Amniotic stem cell (primary cell): ENCODE measurements at regions not wholly inside any gene's neighbourhood (a gene's known extent, or its start where the extent isn't known, plus 50 kb on each side); places are given as distances from the start of the nearest gene placed in this dataset.

Experiments
- DNase-seq: peaks from one replicate; lab custom pipeline; 2025; lab: John Stamatoyannopoulos, UW

DNA sequence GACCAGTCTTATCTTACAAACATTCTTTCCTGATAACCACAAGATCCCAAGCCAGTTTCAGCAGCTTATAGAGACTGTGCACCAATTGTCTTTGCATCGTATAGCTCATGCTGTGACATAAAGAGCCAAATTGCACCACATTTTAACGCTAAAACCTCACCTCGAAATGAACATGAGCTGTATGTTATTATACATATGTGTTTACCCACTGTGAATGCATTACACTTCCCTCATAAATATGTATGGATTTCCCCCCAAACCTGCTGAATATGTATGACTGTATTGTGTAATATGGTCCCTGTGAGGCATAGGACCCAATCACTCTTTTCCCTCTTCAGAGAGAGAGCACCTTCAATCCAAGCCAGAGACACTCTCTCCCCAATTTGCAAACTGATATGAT, 692.4 kb downstream of the NLGN4X start:
- DNase-seq: no peak

DNA sequence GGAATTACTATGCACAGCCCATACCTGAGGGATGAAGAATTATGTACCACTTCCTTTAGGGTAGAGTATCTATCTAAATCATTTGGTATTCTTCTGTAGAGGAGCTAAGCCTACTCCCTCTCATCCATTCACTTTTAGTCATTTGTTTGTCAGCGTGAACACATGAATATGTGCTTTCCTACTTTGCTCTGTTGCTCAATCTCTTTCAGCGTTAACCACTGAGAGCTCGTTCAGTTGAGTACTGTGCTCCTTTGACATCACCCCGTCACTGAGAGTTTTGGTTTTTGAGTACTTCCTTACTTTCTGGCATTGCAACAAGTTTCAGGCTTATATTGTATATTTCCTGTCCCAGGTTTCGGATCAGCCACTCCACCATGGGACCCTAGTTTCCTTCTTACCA, 700.6 kb downstream of the NLGN4X start:
- DNase-seq: no peak

DNA sequence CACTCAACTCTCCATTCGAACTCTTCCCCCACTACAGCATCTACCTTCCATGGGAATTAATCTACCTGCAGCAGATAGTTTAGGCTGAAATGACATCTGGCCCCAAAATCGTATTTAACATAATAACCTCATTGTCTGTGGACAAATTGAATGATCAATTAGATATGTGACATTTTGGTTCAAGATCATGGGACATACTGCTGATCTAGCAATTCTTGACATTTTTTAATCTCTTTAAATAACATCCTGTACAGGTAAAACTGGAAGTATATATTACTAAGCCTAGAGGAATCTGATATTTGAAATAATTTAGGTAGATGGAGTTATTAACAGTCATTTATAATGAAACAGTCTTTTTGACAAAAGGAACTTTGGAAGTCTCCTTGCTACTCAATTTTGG, 702.5 kb downstream of the NLGN4X start:
- DNase-seq: no peak

DNA sequence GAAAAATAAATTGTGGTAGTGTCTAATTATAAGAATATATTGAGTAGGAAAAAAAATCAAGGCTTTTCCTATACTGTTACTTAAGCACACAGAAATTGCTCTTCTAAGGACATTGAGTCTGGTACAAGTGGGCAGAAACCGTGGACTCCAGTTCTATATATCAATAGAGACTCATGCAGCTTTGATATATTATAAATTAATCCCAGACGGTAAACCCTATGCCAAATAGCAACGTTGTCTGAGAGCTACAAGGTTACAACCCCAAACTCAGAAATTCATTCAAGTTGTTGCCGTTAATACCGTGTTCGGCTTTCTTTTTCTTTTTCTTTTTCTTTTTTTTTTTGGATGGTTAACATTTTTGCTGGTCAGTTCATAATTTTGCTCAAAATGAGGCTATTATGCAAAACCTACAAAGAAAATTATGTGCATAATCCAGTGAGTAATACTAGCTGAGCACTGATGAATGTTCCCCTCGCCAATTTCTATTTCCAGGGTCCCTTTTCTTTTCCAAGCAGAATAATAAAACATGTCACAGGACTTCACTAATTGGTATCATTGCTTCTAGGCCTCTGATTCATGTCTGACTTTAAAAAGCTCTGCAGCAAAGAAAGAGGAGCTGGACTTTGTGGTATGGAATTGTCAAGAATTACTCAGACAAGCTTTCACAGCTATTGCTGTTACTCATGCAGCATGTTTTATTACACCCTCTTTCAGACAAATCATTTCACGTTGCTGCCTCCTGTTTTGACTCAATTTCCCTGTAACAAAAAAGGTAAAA, 737.7 kb downstream of the NLGN4X start:
- no peak for DNase-seq

DNA sequence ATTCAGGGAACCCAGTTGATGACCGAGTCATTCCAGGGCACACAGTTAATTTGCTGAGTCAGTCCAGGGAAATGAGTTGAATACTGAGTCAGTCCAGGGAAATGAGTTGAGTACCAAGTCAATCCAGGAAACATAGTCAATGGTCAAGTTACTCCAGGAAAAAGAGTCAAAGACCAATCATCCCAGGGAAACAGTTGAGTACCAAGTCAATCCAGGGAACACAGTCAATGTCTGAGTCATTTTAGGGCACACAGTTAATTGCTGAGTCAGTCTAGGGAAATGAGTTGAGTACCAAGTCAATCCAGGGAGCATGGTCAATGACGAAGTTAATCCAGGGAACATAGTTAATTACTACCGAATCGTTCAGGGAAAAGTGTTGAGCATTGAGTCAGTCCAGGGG, 754.4 kb downstream of the NLGN4X start:
- DNase-seq: no peak

DNA sequence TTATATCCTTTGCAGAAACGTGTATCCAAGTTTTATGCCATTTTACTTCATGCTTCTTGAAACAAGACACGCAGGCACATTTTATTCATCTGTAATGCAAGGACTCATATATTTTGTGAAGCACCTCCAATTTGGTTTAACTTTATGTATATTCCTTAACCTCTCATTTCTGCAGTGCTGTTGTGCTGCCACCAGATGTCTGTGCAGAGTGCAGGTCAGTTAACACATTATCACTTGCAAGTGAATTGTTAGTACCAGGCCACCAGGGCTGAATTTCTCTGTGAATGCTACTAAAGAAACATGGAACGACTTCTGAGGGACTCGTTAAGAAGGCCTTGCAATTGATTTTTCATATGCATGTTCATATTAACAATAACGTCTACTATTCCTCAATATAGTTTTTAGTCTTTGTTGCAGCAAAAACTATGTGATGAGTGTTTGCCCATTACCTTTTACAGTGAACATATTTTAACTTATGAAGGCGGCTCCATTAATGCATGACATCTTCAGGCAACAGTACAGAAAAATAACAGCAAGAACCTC, 770.3 kb downstream of the NLGN4X start:
- DNase-seq: no peak

DNA sequence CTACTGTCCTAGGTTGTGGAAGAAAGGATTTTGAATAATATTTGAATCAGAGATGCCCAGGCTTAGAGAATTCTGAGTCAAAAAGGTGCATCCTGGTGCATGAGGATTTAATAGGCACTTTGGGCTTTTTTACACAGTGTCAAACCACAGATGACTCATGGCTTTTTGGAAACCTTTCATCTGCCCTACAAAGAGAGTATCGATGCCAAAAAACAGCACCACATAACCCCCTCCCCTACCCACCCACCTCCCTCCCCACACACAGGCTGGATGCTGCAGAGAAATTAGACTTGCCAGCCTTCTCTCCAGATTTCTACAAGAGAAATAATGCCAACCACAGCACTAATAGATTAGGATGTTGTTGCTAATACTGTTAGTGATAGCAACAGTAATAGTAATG, 779.3 kb downstream of the NLGN4X start:
- DNase-seq: no peak

DNA sequence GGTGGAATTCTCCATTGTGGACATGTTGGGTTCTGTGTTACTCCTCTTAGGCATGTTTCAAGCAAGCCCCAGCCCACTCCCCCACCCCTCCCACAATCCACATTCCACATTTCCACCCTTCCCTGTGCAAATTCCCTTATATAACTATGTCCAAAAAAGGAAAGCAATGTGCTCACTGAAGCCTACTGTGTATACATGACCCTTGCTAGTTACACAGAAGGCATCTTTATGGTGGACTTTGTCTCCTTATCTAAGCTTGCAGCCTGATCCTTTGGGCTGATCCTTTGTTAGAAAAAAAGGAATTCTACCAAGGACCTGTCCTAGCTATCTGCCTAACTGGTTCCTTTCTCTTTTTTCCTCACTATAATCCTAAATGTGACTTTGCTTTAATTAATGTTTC, 796.8 kb downstream of the NLGN4X start:
- no peak for DNase-seq

DNA sequence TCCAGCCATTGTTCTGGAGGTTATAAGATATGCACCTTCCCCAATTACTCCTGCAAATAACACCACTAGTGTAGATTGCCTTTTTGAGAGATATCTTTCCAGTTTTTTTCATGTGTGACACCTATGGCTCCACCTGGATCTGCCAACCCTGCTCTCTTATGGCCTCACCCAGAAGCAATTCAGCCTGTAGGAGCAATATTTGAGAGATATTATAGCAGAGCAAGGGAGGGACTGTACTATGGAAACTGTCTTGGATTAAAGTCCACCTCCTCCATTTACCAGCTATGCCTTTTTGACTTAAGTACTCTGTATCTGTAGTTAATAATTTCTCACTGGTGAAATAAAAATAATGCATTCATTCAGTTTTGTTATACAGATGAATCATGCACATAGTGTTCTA, 803.5 kb downstream of the NLGN4X start:
- DNase-seq: no peak

DNA sequence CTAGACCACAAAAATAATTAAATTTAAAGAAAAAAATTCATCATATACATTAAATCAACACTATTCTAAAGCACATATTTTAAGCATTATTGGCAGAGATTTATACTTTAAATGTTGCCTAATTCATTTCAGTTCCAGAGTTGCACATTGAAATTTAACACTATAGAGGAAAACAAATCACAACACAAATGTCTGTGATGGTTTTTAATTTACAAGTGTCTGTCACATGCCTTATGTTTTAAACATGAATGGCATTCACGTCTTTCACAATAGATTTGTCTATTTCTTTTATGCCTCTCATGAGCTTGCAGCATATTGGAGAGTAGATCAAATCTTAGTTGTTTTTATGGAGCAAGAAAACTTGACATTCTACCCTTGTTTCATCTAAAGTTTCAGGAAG, 811.3 kb downstream of the NLGN4X start:
- no peak for DNase-seq

DNA sequence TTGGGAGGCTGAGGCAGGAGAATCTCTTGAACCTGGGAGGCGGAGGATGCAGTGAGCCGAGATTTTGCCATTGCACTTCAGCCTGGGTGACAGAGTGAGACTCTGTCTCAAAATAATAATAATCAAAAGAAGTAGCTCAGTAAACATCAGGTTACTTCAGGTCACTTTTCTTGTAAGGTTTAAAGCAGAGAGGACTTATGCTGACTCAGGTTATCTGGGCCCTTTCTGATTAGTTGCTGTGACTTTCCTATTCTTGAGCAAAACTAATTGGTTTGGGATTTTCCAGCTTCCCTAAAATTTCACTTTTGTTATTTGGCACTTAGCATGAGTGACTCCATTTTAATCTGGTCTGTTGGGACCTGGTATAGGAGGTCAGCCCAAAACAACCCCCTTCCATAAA, 812.9 kb downstream of the NLGN4X start:
- DNase-seq: no peak

DNA sequence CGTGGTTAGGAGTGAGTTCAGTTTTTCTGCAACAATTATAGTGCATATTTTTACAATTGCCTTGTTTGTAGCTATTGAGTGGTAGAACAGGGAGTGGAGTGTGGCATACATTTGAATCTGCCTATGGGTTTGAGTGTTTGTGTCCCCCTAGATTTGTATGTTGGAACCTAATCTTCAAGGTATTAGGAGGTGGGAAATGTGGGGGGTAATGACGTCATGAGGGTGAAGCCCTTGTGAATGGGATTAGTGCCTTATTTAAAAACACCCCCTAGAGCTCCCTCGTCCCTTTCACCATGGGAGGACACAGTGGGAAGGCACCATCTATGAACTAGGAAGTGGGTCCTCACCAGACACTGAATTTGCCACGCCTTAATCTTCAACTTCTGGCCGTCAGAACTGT, 819.6 kb downstream of the NLGN4X start:
- DNase-seq: no peak

DNA sequence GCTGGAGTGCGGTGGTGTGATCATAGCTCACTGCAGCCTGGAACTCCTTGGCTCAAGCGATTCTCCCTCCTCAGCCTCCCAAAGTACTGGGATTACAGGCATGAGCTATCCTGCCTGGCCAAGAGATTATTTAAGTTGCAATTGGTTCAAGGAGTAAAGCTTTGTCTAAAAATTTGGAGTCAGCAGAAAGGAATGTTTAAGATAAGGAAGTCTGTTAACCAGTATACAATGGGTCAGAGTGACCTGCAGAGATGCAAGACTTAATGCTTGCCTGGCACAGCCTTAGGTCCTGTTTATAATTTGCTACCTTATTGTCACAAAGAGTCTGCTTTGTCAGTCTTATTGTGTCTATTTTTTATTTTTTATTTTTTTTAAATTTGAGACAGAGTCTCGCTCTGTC, 826.2 kb downstream of the NLGN4X start:
- no peak for DNase-seq

DNA sequence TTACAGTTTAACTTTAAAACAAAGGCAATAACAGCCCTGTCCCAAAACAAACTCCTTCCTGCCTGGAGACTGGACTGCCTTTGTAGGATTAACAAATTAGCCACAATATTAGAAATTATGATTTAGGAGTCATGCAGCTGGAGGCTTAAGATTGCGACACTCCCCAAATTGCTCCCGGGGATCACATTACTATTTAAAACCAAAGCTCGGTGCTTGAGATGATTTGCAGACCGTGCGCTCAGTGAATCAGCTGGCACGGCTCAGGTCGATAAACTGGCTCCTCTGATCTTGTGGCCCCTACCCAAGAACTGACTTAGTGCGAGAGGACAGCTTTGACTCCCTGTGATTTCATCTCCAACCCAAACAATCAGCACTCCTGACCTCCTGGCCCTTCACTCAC, 829.3 kb downstream of the NLGN4X start:
- DNase-seq: no peak

DNA sequence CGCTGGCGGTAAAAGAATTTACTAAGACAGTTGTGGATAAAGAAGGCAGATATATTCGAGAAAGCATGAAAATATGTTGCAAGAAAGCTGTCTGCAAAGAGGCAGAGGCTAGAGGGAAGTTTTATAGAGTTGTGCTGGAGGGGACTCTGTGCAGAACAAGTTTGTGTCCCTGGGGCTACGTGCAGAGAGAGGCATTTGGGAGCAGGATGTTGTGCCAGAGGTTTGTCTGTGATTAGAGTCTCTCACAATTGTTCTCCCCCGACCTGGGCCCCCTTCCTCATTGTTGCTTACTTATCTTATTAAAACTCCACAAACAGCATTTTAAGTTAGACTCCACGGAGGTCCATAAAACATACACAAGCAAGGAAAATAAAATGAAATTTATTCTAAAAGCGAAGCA, 831.3 kb downstream of the NLGN4X start:
- DNase-seq: no peak

DNA sequence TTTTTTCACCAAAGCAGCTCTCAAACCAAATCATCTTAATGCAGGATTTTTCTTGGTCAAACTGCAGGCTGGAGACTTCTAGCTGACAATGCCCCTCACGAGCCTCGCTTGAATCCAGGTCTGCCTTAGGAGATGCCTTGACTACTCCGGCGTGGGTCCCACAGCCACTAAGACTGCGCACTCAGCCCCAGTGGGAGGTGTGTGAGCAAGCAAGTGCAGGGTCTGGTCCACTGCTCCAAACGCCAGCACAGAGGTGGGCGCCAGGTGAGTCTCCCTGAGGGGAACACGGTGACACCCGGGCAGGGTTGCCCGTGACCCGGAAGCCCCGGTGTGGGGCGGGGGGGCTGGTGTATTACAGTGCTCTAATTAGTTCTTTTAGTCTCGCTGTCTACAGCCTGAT, 838.3 kb downstream of the NLGN4X start:
- no peak for DNase-seq

DNA sequence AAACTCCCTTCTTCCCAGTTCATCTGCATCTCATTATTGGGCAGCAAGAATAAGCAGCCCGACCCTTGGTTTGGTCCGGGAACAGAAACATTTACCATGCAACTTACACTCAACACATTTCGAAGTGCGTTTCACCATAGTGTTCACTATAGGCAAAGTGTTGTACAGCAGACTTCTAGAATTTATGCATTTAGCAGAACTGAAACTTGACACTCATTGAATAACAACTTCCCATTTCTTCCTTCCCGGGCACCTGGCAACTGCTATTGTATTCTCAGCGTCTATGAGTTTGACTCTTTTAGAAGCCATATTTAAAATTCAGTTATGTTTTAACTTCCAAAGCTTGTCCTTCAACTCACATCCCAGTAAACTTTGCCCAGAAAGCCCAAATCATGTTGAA, 840.6 kb downstream of the NLGN4X start:
- no peak for DNase-seq

DNA sequence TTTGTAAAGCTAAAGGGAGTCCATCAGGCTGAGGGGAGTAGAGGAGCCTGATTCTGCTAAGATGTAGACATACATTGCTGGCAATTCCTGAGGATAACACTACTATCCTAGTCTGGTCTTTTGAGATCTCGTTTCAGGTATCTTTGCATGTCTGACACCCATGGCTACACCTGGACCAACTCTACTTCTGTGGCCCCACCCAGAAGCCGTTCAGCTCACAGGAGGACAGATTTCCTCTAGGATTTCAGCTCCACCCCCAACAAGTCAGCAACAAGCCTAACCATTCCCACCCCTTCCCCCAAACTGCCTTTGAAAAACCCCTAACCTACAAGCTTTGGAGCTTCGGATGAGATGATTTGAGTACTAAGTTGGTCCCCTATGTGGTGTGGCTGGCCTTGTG, 848.2 kb downstream of the NLGN4X start:
- no peak for DNase-seq

DNA sequence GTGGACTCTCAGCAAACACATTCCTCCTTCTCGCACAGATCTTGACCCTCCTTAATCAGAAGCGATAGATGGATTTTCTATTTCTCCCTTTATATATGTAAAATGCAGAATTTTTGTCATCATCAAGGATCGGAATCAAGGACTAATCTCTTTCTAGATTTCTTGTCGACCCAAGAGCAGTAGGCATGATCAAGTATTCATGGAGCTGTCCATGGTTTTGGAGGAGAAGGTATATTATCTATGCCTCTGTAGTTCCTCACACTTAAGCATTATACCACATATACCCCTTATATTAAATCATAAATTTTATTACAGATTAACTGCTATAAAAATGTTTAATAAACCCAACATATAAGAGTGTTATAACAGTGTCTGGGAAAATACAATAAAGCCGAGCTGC, 886.8 kb downstream of the NLGN4X start:
- DNase-seq: no peak

DNA sequence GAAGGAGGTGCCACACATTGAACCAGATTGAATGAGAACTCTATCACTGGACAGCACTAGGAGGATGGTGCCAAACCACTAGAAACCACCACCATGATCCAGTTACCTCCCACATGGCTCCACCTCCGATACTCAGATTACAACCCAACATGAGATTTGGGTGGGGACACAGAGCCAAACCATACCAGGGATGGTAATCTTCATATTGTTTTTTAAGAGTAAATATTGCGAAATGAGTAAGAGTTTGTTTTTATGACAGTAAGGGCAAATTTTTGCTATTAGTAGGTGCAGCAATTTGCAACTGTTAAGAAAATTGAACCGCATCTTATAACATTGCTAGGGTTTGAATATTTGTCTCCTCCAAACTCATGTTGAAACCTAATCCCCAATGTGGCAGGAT, 891.5 kb downstream of the NLGN4X start:
- no peak for DNase-seq

DNA sequence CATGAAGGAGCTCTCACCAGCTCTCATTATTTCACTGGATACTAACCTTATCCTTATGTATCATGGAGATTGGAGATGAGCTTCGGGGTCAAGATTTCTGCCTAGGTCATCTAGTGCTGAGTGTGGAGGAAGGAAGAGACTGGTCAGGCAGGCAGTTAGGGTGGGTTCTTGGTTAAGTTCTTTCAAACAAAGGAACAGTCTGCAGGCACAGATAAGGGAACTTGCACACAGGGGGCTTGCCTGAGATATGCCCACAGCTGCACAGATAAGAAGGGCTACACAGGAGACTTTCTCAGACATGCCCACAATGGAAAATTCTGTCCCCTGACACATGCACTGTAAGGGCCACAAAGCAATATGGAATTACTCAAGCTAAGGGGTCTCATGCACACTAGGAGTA, 904.1 kb downstream of the NLGN4X start:
- no peak for DNase-seq

DNA sequence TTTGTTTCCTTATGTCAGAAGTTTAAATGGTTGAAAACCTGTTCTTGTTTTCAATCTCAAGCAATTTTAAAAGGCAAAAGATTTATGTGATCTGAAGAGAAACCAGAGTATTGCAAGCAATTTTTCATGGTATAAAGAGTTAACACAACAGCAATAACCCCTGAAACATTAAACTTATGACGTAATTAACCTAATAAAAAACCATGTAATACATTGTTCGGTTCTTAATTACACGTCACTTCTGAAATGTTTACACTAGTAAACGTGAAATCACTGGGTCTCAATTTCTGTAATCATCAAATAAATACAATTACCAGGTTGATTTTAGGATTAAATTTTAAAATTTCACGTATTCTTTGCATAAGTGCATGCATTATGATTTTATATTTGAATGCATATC, 914.5 kb downstream of the NLGN4X start:
- no peak for DNase-seq

DNA sequence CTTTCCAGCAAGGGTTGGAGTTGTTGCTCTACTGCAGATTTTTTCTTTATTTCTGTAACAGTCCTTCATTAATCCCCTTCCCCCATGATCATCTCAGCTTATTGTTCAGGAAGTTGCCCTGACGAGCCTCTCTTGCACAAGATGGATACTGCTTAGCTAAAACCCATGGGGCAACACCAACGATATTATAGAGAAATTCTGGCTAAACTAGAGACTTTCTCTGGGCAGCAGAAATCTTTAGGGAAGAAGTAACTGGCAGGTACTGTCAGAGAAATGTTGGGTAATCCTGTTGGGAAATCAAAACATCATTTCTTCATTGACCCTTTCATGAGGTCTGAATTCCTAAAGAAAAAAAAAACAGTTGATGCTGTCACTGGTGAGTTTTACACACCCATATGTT, 921.3 kb downstream of the NLGN4X start:
- no peak for DNase-seq

DNA sequence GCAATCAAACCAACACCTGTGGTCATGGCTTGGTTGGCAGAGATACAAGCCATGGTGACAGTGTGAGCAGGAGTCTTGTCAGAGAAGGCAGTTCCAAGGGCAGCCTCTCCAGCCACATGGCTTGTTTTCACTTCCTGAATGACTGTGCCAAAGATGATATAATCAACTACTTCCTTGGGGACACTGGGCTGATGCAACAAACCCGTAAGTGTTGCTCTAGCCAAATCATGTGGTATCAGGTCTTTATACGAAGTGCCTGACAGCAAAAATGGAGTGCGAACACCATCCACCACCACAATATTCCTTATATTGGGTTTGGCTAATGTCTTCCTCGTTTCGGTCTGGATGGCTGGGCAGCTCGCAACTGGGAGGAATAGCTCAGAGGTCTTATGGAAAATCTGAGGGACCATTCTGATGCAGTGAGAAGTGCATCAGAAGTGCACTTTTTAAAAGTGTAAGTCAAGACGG, 922.0 kb downstream of the NLGN4X start:
- no peak for DNase-seq
